ENCODE measurements at regions not wholly inside any gene's neighbourhood (a gene's known extent, or its start where the extent isn't known, plus 50 kb on each side); places are given as distances from the start of the nearest gene placed in this dataset.

GRCh38 chr14:104319491-104320241 lies 181.3 kb downstream of the KIF26A start:
- TF ChIP-seq CTCF (IDR thresholded peaks at IDR 0.05; ENCODE audit: low read depth, low read length, missing input control) (no peak), GABPA (IDR thresholded peaks at IDR 0.05 in 1 of 2, conservative IDR thresholded peaks at IDR 0.05 in 1 of 2) (no peak), SP1 (IDR thresholded peaks at IDR 0.05) (no peak), REST (IDR thresholded peaks at IDR 0.05) (no peak), HNF4G (IDR thresholded peaks at IDR 0.05) (no peak), MAX (IDR thresholded peaks at IDR 0.05) (no peak), TAF1 (conservative IDR thresholded peaks at IDR 0.05) (no peak), FOXA1 (IDR thresholded peaks at IDR 0.05) (no peak), ATF3 (IDR thresholded peaks at IDR 0.05) (no peak), RAD21 (IDR thresholded peaks at IDR 0.05) (no peak), EGR1 (IDR thresholded peaks at IDR 0.05; ENCODE audit: low read depth in 2 of 2) (no peak), YY1 (IDR thresholded peaks at IDR 0.05) (no peak), NR2F2 (IDR thresholded peaks at IDR 0.05) (no peak), HNF4A (conservative IDR thresholded peaks at IDR 0.05) (no peak)
